H7 (cell line): ENCODE measurements at regions not wholly inside any gene's neighbourhood (a gene's known extent, or its start where the extent isn't known, plus 50 kb on each side); places are given as distances from the start of the nearest gene placed in this dataset.

ENCODE experiments used
- DNase-seq: peaks from one replicate; pipeline ENCODE4 v3.0.0; 2012
- H3K27me3 ChIP-seq: 2 replicates; pipeline ENCODE4 v1.6.0; 2011; ENCODE audit warnings: mild to moderate bottlenecking, low read length; ENCODE audit not compliant: control insufficient read depth, insufficient read depth
- H3K36me3 ChIP-seq: replicated peaks from 2 replicates; pipeline ENCODE4 v1.5.1; 2011; ENCODE audit warnings: low read length; ENCODE audit not compliant: control insufficient read depth, insufficient read depth
- H3K4me3 ChIP-seq: 2 replicates; pipeline ENCODE4 v1.5.1; 2011; ENCODE audit warnings: low read depth, mild to moderate bottlenecking, control low read depth, low read length, moderate library complexity; ENCODE audit not compliant: insufficient read depth

DNA sequence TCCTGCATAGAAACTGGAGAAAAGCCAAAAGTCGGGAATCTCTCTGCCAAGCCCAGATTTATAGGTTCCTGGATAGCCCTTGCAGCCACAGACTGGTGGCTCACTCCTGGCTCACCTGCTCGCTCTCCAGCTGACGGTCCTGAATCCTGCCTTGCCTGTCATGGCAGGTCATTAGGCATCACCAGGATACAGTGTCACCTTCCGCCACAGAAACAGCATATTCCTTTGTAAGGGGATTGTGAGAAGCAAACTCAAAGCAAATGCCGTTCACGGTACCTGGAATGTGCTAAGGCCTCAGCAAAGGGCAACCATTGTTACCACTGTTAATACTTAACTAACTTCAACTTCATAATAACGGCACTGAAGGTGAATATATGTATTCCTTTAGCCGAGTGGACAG lies 57.1 kb upstream of the GPR45 start:
- DNase-seq, result no peak
- no peak overlapping the region for H3K4me3 ChIP-seq
- no peaks in the 10 kb centered on the region for H3K36me3 ChIP-seq
- H3K27me3 ChIP-seq, result no peaks in the 10 kb centered on the region

DNA sequence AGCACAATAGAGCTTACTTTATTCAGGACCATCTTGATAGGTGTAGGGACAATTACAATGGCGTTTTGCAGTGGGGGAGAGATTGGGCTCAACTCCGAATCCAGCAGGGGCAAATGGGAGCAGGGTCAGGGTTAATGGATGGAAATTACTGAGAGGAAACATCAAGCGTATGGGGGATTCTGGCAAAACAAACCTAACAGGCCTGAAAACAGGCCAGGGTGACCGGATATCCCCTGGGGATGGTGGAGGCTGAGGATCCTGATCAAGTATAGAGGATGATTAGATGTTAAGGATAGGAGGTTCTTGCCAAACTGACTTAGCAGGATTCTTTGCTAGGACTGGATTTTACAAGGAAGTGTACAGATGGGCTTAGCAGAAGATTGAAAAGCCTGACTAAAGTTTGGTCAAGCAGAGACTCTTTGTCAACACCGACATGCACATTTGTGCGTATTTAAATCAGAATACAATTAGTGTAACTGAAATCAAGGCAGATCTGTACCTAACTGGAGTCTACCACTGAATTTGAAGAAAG lies 54.5 kb upstream of the GPR45 start:
- DNase-seq, result no peak
- Histone ChIP-seq H3K27me3 (no peaks in the 10 kb centered on the region), H3K4me3 (no peak overlapping the region), H3K36me3 (no peaks in the 10 kb centered on the region)

DNA sequence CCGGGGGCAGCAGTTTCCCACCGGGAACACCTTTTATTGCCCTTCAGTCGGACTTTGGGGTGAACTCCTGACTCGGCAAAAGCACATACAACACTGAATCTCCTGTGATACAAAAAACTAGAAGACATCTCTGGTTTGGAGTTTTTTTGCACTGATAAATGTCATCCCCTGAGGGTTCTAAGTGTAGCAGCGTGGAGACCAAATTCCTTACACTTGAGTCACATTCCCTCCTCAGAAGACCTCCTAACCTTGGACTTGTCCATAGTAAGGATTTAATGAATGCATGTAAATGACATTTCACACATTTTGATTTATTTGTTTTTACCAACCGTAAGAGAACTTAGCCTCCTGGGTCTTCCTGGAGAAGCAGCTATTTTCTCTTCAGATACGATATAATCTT lies 54.0 kb upstream of the GPR45 start:
- Histone ChIP-seq H3K27me3 (no peaks in the 10 kb centered on the region), H3K4me3 (no peak overlapping the region), H3K36me3 (no peaks in the 10 kb centered on the region)
- DNase-seq, result no peak

DNA sequence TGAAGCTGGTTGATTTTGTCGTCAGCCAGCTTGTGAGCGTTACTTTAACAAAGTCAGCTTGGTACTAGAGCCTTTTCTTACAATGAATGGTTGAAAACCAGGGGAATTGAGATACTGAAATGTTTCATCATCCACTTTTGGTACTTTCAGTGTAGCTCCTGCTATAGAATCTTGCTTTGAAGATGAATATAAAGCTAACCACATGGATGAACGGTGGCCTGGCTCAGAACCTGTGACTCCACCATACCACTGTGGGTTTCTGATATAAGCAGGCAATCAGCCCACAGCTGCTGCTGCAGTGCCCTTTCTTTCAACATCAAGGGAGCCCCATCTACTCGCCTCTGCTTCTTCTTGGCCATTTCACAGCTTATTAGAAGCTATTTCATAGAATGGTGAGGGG lies 53.2 kb upstream of the GPR45 start:
- Histone ChIP-seq H3K36me3 (no peaks in the 10 kb centered on the region), H3K4me3 (no peak overlapping the region), H3K27me3 (no peaks in the 10 kb centered on the region)
- DNase-seq, result no peak
